Neural cell (in vitro differentiated cells): ENCODE measurements at regions not wholly inside any gene's neighbourhood (a gene's known extent, or its start where the extent isn't known, plus 50 kb on each side); places are given as distances from the start of the nearest gene placed in this dataset.

Source experiments
- SMC3 ChIP-seq: fragments of 450-650 bp; conservative IDR thresholded peaks from 2 replicates; pipeline ENCODE4 v1.6.1; 2014; ENCODE audit warnings: antibody characterized with exemption, mild to moderate bottlenecking, moderate library complexity; ENCODE audit not compliant: poor library complexity
- TF ChIP-seq, protein P1 (sequence below): fragments of 450-650 bp; IDR thresholded peaks from 2 replicates; pipeline ENCODE4 v1.5.1; 2014; ENCODE audit warnings: antibody characterized with exemption, mild to moderate bottlenecking, moderate library complexity; ENCODE audit not compliant: poor library complexity, severe bottlenecking

GRCh38 chr9:115296831-115297565 lies 179.0 kb upstream of the TNC start:
- TF ChIP-seq SMC3 = no peak
- TF ChIP-seq, protein P1, sequence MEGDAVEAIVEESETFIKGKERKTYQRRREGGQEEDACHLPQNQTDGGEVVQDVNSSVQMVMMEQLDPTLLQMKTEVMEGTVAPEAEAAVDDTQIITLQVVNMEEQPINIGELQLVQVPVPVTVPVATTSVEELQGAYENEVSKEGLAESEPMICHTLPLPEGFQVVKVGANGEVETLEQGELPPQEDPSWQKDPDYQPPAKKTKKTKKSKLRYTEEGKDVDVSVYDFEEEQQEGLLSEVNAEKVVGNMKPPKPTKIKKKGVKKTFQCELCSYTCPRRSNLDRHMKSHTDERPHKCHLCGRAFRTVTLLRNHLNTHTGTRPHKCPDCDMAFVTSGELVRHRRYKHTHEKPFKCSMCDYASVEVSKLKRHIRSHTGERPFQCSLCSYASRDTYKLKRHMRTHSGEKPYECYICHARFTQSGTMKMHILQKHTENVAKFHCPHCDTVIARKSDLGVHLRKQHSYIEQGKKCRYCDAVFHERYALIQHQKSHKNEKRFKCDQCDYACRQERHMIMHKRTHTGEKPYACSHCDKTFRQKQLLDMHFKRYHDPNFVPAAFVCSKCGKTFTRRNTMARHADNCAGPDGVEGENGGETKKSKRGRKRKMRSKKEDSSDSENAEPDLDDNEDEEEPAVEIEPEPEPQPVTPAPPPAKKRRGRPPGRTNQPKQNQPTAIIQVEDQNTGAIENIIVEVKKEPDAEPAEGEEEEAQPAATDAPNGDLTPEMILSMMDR = no peak
